Astrocyte of the spinal cord (primary cell): ENCODE measurements at regions not wholly inside any gene's neighbourhood (a gene's known extent, or its start where the extent isn't known, plus 50 kb on each side); places are given as distances from the start of the nearest gene placed in this dataset.

ENCODE experiments used
- DNase-seq: peaks from one replicate; pipeline ENCODE4 v3.0.0; 2011; ENCODE audit warnings: low read depth, low spot score
- H3K4me3 ChIP-seq: 2 replicates; pipeline ENCODE4 v1.5.1; 2011; ENCODE audit warnings: low read depth, mild to moderate bottlenecking, low read length, moderate library complexity
- in situ Hi-C: cut with HindIII; loops from 2 replicates; pipeline ENCODE4 v1.10.0; 2017; ENCODE audit warnings: low sequenced_read_pairs
- TF ChIP-seq, protein P1 (sequence below): IDR thresholded peaks from 2 replicates; pipeline ENCODE4 v1.5.1; 2012; ENCODE audit warnings: low read depth, mild to moderate bottlenecking, low read length, inconsistent platforms

DNA sequence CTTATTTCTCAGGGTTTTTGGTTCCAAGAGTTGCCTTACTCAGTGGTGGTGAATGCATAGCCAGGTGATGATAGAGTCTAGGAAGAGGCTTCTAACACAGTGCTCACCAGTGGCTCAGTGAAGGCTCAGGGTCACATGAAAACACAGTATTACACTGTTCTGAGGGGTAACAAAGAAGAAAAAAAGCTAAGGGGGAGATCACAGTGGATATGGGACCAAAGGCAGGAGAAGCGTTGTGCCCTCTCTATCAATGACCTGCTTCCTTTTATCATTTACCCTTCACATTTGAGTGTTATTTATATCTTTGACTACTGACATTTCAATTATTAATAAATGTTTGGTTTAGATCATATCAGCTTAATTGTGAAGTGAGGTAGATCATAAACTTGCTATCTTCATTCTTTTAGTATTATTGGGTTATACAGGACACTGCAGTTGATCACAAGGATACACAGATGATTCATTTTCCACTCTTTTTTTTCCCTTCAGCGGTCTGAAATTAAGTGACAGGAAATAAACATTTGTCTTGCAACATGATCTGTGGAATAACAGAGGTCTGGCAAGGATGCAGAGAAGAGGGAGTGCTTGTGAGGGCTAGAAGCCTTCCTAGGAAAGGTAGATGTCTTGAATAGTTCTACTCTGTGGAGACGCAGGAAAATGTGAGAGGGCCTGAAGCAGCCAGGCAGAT, 171.7 kb downstream of the C3orf38 start:
- in situ Hi-C loops, result no loop called here

GRCh38 chr3:88324788-88325187, 175.0 kb downstream of the C3orf38 start:
- no peak overlapping the region for H3K4me3 ChIP-seq
- TF ChIP-seq, protein P1, sequence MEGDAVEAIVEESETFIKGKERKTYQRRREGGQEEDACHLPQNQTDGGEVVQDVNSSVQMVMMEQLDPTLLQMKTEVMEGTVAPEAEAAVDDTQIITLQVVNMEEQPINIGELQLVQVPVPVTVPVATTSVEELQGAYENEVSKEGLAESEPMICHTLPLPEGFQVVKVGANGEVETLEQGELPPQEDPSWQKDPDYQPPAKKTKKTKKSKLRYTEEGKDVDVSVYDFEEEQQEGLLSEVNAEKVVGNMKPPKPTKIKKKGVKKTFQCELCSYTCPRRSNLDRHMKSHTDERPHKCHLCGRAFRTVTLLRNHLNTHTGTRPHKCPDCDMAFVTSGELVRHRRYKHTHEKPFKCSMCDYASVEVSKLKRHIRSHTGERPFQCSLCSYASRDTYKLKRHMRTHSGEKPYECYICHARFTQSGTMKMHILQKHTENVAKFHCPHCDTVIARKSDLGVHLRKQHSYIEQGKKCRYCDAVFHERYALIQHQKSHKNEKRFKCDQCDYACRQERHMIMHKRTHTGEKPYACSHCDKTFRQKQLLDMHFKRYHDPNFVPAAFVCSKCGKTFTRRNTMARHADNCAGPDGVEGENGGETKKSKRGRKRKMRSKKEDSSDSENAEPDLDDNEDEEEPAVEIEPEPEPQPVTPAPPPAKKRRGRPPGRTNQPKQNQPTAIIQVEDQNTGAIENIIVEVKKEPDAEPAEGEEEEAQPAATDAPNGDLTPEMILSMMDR, result no peak
- in situ Hi-C loops, result no loop called here
- DNase-seq, result no peak

More for the DNA sequence above, 171.7 kb downstream of the C3orf38 start:
- H3K4me3 ChIP-seq, result no peak overlapping the region
- DNase-seq, result no peak
- TF ChIP-seq, protein P1, result no peak

DNA sequence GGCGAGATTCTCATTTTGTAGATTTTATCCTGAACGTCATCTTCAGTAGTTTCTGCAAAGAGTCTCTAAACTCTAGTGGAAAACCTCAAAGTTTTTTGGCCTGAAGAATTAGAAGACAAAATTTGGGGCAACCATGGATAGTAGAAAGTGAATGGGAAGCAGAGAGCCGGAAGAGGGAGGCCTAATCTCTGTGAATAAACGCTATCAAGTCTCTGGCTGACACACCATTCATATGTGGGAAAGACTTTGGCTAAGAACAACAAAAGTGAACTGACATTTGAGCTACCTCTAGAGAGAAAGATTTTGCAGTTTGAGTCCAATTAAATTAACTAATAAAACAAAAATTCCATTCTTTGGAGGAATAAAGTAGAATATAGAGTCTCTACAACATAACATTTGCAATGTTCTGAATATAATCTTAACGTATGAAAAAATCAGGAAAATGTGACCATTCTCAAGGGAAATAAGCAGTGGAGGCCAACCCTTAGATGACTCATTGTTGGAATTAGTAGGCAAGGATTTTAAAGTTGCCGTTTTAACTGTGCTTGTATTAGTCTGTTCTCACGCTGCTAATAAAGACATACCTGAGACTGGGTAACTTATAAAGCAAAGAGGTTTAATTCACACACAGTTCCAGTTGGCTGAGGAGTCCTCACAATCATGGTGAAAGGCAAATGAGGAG, 184.6 kb downstream of the C3orf38 start:
- no peak overlapping the region for H3K4me3 ChIP-seq
- DNase-seq, result no peak
- TF ChIP-seq, protein P1, result no peak
- in situ Hi-C loops, result no loop called here

DNA sequence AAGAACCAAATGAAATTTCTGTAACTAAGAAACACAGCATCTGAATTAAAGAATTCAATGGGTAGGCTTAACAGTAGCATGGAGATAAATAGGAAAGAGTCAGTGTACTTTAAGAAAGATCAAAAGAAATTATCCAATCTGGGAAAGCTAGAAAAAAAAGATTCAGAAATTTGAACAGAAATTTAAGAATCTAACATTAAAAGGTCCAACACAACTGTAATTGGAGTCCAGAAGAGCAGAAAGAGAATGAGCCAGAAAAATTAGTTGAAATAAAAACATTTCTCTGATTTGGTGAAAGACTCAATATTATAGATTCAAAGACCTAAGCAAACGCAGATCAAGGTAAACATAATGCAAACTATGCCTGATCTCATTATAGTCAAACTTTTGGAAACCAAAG, 187.1 kb downstream of the C3orf38 start:
- no peak overlapping the region for H3K4me3 ChIP-seq
- TF ChIP-seq, protein P1, result no peak
- no peak for DNase-seq
- in situ Hi-C loops, result no loop called here

- no peak for DNase-seq
- in situ Hi-C loops, result no loop called here
- TF ChIP-seq, protein P1, result no peak
These were observed 193.5 kb downstream of the C3orf38 start for GRCh38 chr3:88343264-88343663.

DNA sequence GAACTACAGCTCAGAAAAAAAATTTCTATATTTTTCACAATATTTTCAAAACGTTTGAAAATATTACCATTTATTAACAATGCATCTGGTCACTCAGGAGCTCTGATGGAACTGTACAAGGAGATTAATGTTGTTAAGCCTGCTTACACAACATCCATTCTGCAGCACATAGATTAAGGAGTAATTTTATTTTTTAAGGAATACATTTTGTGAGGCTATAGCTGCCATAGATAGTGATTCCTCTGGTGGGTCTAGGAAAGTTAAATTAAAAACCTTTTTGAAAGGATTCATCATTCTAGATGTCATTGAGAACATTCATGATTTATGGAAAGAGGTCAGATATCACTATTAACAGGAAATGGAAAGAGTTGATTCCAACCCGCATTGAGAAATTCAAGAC, 196.9 kb downstream of the C3orf38 start:
- TF ChIP-seq, protein P1, result no peak

More at GRCh38 chr3:88343264-88343663, 193.5 kb downstream of the C3orf38 start:
- no peak overlapping the region for H3K4me3 ChIP-seq

More for the DNA sequence above, 196.9 kb downstream of the C3orf38 start:
- in situ Hi-C loops, result no loop called here
- no peak for DNase-seq
- H3K4me3 ChIP-seq, result no peak overlapping the region
